GM12878 (cell line): ENCODE measurements at regions not wholly inside any gene's neighbourhood (a gene's known extent, or its start where the extent isn't known, plus 50 kb on each side); places are given as distances from the start of the nearest gene placed in this dataset.

ENCODE experiments used
- ATAC-seq: fragments of 200-7000 bp; cut with Tn5 transposase; 3 replicates; pipeline ENCODE4 v1.9.1; 2020; ENCODE audit warnings: mild to moderate bottlenecking, moderate library complexity
- BruUV-seq: library from RNA; stranded (reverse); fragments of 400-500 nt; replicated peaks from 2 replicates; lab custom pipeline; 2021; lab: Mats Ljungman, UMichigan
- CTCF ChIA-PET: fragments of 300-600 bp; sonication (Branson Sonifier 250); formaldehyde crosslinking; extraction: SDS; loops from one replicate; lab custom pipeline; 2021; ENCODE audit warnings: inconsistent platforms; lab: Yijun Ruan, JAX
- POLR2A ChIA-PET: fragments of 350-600 bp; formaldehyde crosslinking; extraction: SDS; loops from one replicate; lab custom pipeline; 2021; ENCODE audit warnings: inconsistent platforms; lab: Charles Lee
- RAD21 ChIA-PET: fragments of 300-600 bp; sonication (Branson Sonifier 250); formaldehyde crosslinking; loops from one replicate; lab custom pipeline; 2023; ENCODE audit warnings: antibody characterized with exemption; ENCODE audit not compliant: unreplicated experiment; lab: Charles Lee
- SMC1A ChIA-PET: fragments of 300-600 bp; sonication (Branson Sonifier 250); formaldehyde crosslinking; loops from one replicate; lab custom pipeline; 2023; ENCODE audit not compliant: unreplicated experiment, uncharacterized antibody; lab: Charles Lee
- DNase-seq: peaks from one replicate; pipeline ENCODE4 v3.0.0-alpha.2; 2011; ENCODE audit warnings: low read depth, low spot score
- FAIRE-seq: peaks from 3 replicates; lab custom pipeline; 2011; peaks lifted over from hg19 to GRCh38; lab: Jason Lieb, UNC
- H2AFZ ChIP-seq: 2 replicates; pipeline ENCODE4 v1.6.0; 2011; ENCODE audit warnings: low read depth, low read length, control low read depth; ENCODE audit not compliant: control insufficient read depth
- H3K27ac ChIP-seq: 2 replicates; pipeline ENCODE4 v1.5.1; 2011; ENCODE audit warnings: control low read depth; ENCODE audit not compliant: control insufficient read depth, insufficient read depth
- H3K27me3 ChIP-seq, 2 experiments: replicated peaks in 1 of 2; 2 replicates each; pipeline versions ENCODE4 v1.6.0 to v1.6.1; 2011; ENCODE audit warnings: low read length in 1 of 2; ENCODE audit not compliant: control insufficient read depth in 2 of 2, insufficient read depth in 2 of 2
- H3K36me3 ChIP-seq, 2 experiments: 2 replicates each; pipeline ENCODE4 v1.5.1; 2011; ENCODE audit warnings: low read length in 1 of 2; ENCODE audit not compliant: control insufficient read depth in 2 of 2, insufficient read depth in 2 of 2
- H3K4me1 ChIP-seq: 2 replicates; pipeline ENCODE4 v1.6.1; 2011; ENCODE audit warnings: mild to moderate bottlenecking, low read length, moderate library complexity, mixed read lengths; ENCODE audit not compliant: control insufficient read depth, insufficient read depth
- H3K4me2 ChIP-seq: 2 replicates; pipeline ENCODE4 v1.6.0; 2011; ENCODE audit warnings: control low read depth; ENCODE audit not compliant: control insufficient read depth, insufficient read depth
- H3K4me3 ChIP-seq: fragments of 200-600 bp; sonication (generic); 2 replicates; pipeline ENCODE4 v1.5.1; 2016
- H3K79me2 ChIP-seq: 2 replicates; pipeline ENCODE4 v1.6.0; 2011; ENCODE audit warnings: low read length; ENCODE audit not compliant: control insufficient read depth, insufficient read depth
- H3K9ac ChIP-seq: 2 replicates; pipeline ENCODE4 v1.8.0; 2011; ENCODE audit warnings: low read length, control low read depth, mixed read lengths; ENCODE audit not compliant: control insufficient read depth, insufficient read depth
- H3K9me3 ChIP-seq: replicated peaks from 3 replicates; pipeline ENCODE4 v1.5.1; 2011; ENCODE audit warnings: mild to moderate bottlenecking, low read length; ENCODE audit not compliant: control insufficient read depth, insufficient read depth
- H4K20me1 ChIP-seq: 2 replicates; pipeline ENCODE4 v1.6.0; 2011; ENCODE audit not compliant: control insufficient read depth, insufficient read depth
- KLF5 ChIP-seq: fragments of 450-650 bp; IDR thresholded peaks from 2 replicates; pipeline ENCODE4 v1.6.1; 2014; ENCODE audit warnings: mild to moderate bottlenecking; ENCODE audit not compliant: partially characterized antibody
- PBX3 ChIP-seq: IDR thresholded peaks from 2 replicates; pipeline ENCODE4 v1.6.1; 2011; ENCODE audit warnings: mild to moderate bottlenecking, low read depth, low read length, moderate library complexity; ENCODE audit not compliant: insufficient replicate concordance
- SIN3A ChIP-seq: IDR thresholded peaks from 2 replicates; pipeline ENCODE4 v1.6.1; 2012; ENCODE audit warnings: low read depth, low read length, improper control_type of control experiment
- SUZ12 ChIP-seq: fragments of 200-600 bp; sonication (generic); IDR thresholded peaks from one replicate; pipeline ENCODE4 v1.6.1; 2018; ENCODE audit warnings: antibody characterized with exemption, mild to moderate bottlenecking; ENCODE audit not compliant: unreplicated experiment
- TARDBP ChIP-seq: IDR thresholded peaks from 2 replicates; pipeline ENCODE4 v1.6.1; 2016; ENCODE audit warnings: borderline replicate concordance
- USF2 ChIP-seq: IDR thresholded peaks from 2 replicates; pipeline ENCODE4 v1.6.1; 2011; ENCODE audit warnings: low read depth, low read length, improper control_type of control experiment, borderline replicate concordance
- ZBTB4 ChIP-seq: fragments of 450-650 bp; formaldehyde crosslinking; IDR thresholded peaks from 2 replicates; pipeline ENCODE4 v1.4.0; 2022; ENCODE audit warnings: mild to moderate bottlenecking, moderate library complexity
- WGBS: methylation state at CpG from one replicate; pipeline ENCODE4 v1.1.6; 2016; ENCODE audit warnings: low lambda C conversion rate; ENCODE audit not compliant: insufficient replicate concordance, insufficient coverage; ENCODE audit errors: missing lambda C conversion rate; 5-methylcytosine and 5-hydroxymethylcytosine counted together
- in situ Hi-C: fragments of 300-500 bp; cut with MboI; formaldehyde crosslinking; loops from 9 replicates; pipeline ENCODE4 v1.14.3; 2018; ENCODE audit warnings: mixed read lengths
- intact Hi-C: fragments of 100-400 bp; cut with micrococcal nuclease; formaldehyde crosslinking; loops from one replicate; pipeline ENCODE4 v1.14.2; 2022; ENCODE audit not compliant: unreplicated experiment
- TF ChIP-seq, protein P1 (sequence below), 3 experiments: IDR thresholded peaks in 2 of 3; conservative IDR thresholded peaks in 1 of 3; 2 replicates each; pipeline ENCODE4 v1.5.1; 2011; ENCODE audit warnings: low read depth in 3 of 3, low read length in 3 of 3, mild to moderate bottlenecking in 3 of 3, control low read depth in 2 of 3, moderate library complexity in 2 of 3, inconsistent platforms in 1 of 3, mixed read lengths in 1 of 3; ENCODE audit not compliant: control insufficient read depth in 2 of 3, insufficient read depth in 1 of 3; ENCODE audit errors: extremely low read depth in 1 of 3
- TF ChIP-seq, protein P2 (sequence below): IDR thresholded peaks from 2 replicates; pipeline ENCODE4 v1.6.1; 2012; ENCODE audit warnings: mild to moderate bottlenecking, low read depth, low read length

- no peak for TF ChIP-seq USF2
- no peak for TF ChIP-seq ZBTB4 (CRISPR knock-in tag)
- TF ChIP-seq TARDBP: no peak
- TF ChIP-seq, protein P1, sequence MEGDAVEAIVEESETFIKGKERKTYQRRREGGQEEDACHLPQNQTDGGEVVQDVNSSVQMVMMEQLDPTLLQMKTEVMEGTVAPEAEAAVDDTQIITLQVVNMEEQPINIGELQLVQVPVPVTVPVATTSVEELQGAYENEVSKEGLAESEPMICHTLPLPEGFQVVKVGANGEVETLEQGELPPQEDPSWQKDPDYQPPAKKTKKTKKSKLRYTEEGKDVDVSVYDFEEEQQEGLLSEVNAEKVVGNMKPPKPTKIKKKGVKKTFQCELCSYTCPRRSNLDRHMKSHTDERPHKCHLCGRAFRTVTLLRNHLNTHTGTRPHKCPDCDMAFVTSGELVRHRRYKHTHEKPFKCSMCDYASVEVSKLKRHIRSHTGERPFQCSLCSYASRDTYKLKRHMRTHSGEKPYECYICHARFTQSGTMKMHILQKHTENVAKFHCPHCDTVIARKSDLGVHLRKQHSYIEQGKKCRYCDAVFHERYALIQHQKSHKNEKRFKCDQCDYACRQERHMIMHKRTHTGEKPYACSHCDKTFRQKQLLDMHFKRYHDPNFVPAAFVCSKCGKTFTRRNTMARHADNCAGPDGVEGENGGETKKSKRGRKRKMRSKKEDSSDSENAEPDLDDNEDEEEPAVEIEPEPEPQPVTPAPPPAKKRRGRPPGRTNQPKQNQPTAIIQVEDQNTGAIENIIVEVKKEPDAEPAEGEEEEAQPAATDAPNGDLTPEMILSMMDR (IDR thresholded peaks at IDR 0.05 in 2 of 3, conservative IDR thresholded peaks at IDR 0.05 in 1 of 3; ENCODE audit: control insufficient read depth in 2 of 3, extremely low read depth in 1 of 3, insufficient read depth in 1 of 3, low read depth in 3 of 3, low read length in 3 of 3): no peak
- no peak for TF ChIP-seq SUZ12
Observed at GRCh38 chr9:24293386-24293785, 252.3 kb downstream of the IZUMO3 start (continued).

- Histone ChIP-seq H3K9me3 (no peaks in the 10 kb centered on the region), H3K27me3 (no peaks in the 10 kb centered on the region), H3K36me3 (no peaks in the 10 kb centered on the region), H3K9ac (no peak overlapping the region), H3K4me3 (no peak overlapping the region), H4K20me1 (no peaks in the 10 kb centered on the region), H3K27ac (no peak overlapping the region), H3K4me1 (no peaks in the 10 kb centered on the region), H3K4me2 (no peak overlapping the region), H2AFZ (no peak overlapping the region), H3K79me2 (no peaks in the 10 kb centered on the region)
- ChIA-PET SMC1A (no interaction called here), CTCF (interaction anchor here (0.9 to 1.2 kb wide), 2 partner anchors 24 to 64 kb away, joined by 3 read pairs; no protein-coding TSS in a partner anchor), POLR2A (no interaction called here), RAD21 (no interaction called here)
- BruUV-seq: no TSS peak
- no peak for FAIRE-seq
- in situ Hi-C loops: no loop called here
- ATAC-seq: no peak
- 2% methylated on average over 3 of the region's 3 CpGs for WGBS
- intact Hi-C loops: no loop called here
- no peak for DNase-seq
- TF ChIP-seq, protein P2, sequence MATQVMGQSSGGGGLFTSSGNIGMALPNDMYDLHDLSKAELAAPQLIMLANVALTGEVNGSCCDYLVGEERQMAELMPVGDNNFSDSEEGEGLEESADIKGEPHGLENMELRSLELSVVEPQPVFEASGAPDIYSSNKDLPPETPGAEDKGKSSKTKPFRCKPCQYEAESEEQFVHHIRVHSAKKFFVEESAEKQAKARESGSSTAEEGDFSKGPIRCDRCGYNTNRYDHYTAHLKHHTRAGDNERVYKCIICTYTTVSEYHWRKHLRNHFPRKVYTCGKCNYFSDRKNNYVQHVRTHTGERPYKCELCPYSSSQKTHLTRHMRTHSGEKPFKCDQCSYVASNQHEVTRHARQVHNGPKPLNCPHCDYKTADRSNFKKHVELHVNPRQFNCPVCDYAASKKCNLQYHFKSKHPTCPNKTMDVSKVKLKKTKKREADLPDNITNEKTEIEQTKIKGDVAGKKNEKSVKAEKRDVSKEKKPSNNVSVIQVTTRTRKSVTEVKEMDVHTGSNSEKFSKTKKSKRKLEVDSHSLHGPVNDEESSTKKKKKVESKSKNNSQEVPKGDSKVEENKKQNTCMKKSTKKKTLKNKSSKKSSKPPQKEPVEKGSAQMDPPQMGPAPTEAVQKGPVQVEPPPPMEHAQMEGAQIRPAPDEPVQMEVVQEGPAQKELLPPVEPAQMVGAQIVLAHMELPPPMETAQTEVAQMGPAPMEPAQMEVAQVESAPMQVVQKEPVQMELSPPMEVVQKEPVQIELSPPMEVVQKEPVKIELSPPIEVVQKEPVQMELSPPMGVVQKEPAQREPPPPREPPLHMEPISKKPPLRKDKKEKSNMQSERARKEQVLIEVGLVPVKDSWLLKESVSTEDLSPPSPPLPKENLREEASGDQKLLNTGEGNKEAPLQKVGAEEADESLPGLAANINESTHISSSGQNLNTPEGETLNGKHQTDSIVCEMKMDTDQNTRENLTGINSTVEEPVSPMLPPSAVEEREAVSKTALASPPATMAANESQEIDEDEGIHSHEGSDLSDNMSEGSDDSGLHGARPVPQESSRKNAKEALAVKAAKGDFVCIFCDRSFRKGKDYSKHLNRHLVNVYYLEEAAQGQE: no peak
- TF ChIP-seq KLF5 (no peak), PBX3 (no peak), SIN3A (no peak)
Observed at GRCh38 chr9:24286761-24287160, 258.9 kb downstream of the IZUMO3 start.
